Spinal cord (tissue), 9 donors: ENCODE measurements at regions not wholly inside any gene's neighbourhood (a gene's known extent, or its start where the extent isn't known, plus 50 kb on each side); places are given as distances from the start of the nearest gene placed in this dataset.

Experiments used
- DNase-seq, 6 donors: peaks; one replicate each; pipeline versions ENCODE4 v3.0.0 to v3.0.0-alpha.2; 2013 to 2015; ENCODE audit warnings: low spot score in 6 of 6, low read depth in 4 of 6
- H3K27ac ChIP-seq: one replicate; pipeline ENCODE4 v1.5.1; 2013; ENCODE audit warnings: low read depth, low read length, control low read depth
- H3K27me3 ChIP-seq: one replicate; pipeline ENCODE4 v1.6.1; 2013; ENCODE audit warnings: low read length; ENCODE audit not compliant: control insufficient read depth, insufficient read depth
- H3K36me3 ChIP-seq: one replicate; pipeline ENCODE4 v1.6.1; 2013; ENCODE audit warnings: low read length; ENCODE audit not compliant: control insufficient read depth, insufficient read depth
- H3K4me1 ChIP-seq: one replicate; pipeline ENCODE4 v1.6.1; 2013; ENCODE audit warnings: low read length; ENCODE audit not compliant: control insufficient read depth, insufficient read depth
- H3K4me3 ChIP-seq: one replicate; pipeline ENCODE4 v1.5.1; 2013; ENCODE audit warnings: low read depth, low read length, control low read depth
- H3K9me3 ChIP-seq: one replicate; pipeline ENCODE4 v1.6.1; 2013; ENCODE audit warnings: low read length; ENCODE audit not compliant: control insufficient read depth, insufficient read depth
- WGBS: methylation state at CpG from one replicate; pipeline ENCODE4 v1.1.5; 2013; ENCODE audit warnings: missing lambda C conversion rate; ENCODE audit not compliant: insufficient coverage; 5-methylcytosine and 5-hydroxymethylcytosine counted together
- donor health status: healthy.

- DNase-seq: no peak
- WGBS: no CpG with 5 or more reads among the region's 2 CpGs
- H3K4me3 ChIP-seq: no peak overlapping the region
These were observed 396.1 kb upstream of the GNPDA2 start for GRCh38 chr4:45122406-45122805.

DNA sequence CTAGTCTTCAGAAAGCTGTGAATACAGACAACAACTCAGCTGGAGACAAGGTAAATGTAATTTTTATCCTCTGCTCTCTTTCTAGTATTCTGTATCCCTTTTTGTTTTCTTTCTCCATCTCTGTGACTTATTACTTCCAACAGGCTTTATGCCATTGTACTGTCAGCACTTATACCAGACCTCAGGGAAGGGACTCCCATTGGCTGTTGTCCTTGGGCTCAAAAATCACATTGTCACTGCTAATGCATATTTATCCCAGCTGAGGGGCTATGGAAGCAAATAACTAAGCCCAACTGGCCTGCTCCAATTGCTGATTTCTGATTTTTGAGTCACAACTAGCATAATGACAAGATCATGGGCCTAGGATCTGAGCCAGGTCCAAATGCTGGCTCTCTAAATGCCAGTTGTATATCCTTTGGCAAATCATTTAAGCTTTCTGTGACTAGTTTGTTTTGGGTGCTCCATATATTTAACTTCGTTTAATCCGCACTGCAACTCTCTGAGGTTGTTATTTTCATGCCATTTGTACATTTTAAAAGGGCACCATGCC, 395.1 kb upstream of the GNPDA2 start:
- no peaks in the 10 kb centered on the region for H3K9me3 ChIP-seq

More at GRCh38 chr4:45122406-45122805, 396.1 kb upstream of the GNPDA2 start:
- Histone ChIP-seq H3K4me1 (no peaks in the 10 kb centered on the region), H3K27ac (no peak overlapping the region), H3K9me3 (no peaks in the 10 kb centered on the region), H3K36me3 (no peaks in the 10 kb centered on the region), H3K27me3 (no peaks in the 10 kb centered on the region)

DNA sequence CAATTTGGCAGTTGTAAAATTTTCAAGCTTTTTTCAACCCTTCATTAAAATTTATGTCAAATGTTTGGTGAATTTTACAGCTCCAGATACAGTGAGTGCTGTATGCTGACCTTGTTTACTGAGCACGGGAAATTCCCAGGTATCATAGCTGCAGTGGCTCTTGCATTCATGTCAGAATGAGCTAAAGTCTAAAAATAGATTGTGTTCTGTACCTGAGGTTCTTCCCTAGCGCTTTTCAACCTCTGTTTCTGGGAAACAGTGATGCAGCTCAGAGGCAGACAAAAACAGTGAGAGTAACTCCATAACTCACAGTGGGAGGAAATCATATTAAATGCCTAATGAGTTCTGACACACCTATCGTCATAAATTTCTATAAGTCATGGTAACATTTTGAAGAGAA, 393.8 kb upstream of the GNPDA2 start:
- Histone ChIP-seq H3K4me1 (no peaks in the 10 kb centered on the region), H3K4me3 (no peak overlapping the region), H3K27me3 (no peaks in the 10 kb centered on the region), H3K36me3 (no peaks in the 10 kb centered on the region), H3K9me3 (no peaks in the 10 kb centered on the region), H3K27ac (no peak overlapping the region)
- DNase-seq: peak in 3 of 6 donors; percentile 4 to 60 (median 17)
- WGBS: 67% methylated on average over 1 of the region's 3 CpGs

More for the DNA sequence above, 395.1 kb upstream of the GNPDA2 start:
- H3K4me1 ChIP-seq: no peaks in the 10 kb centered on the region
- H3K36me3 ChIP-seq: no peaks in the 10 kb centered on the region
- H3K4me3 ChIP-seq: no peak overlapping the region
- WGBS: no CpG with 5 or more reads among the region's 2 CpGs
- DNase-seq: peak in 2 of 6 donors; percentile 55 to 85
- H3K27me3 ChIP-seq: no peaks in the 10 kb centered on the region
- H3K27ac ChIP-seq: no peak overlapping the region

GRCh38 chr4:45119376-45119775, 393.0 kb upstream of the GNPDA2 start:
- Histone ChIP-seq H3K27ac (no peak overlapping the region), H3K9me3 (no peaks in the 10 kb centered on the region), H3K4me1 (no peaks in the 10 kb centered on the region), H3K4me3 (no peak overlapping the region), H3K36me3 (no peaks in the 10 kb centered on the region), H3K27me3 (no peaks in the 10 kb centered on the region)
- WGBS: no CpG with 5 or more reads among the region's 1 CpG
- no peak for DNase-seq

- no peak overlapping the region for H3K27ac ChIP-seq
- no peaks in the 10 kb centered on the region for H3K27me3 ChIP-seq
- no peaks in the 10 kb centered on the region for H3K4me1 ChIP-seq
- no peaks in the 10 kb centered on the region for H3K9me3 ChIP-seq
- no peak overlapping the region for H3K4me3 ChIP-seq
- DNase-seq: no peak
- H3K36me3 ChIP-seq: no peaks in the 10 kb centered on the region
These were observed 376.4 kb upstream of the GNPDA2 start for GRCh38 chr4:45102716-45103115.

- 66% methylated on average over 2 of the region's 6 CpGs for WGBS
- DNase-seq: peak; percentile 33 to 79 (median 58)
- no peaks in the 10 kb centered on the region for H3K4me1 ChIP-seq
These were observed 374.8 kb upstream of the GNPDA2 start for GRCh38 chr4:45100956-45101818.

GRCh38 chr4:45099471-45099870, 373.1 kb upstream of the GNPDA2 start:
- H3K4me3 ChIP-seq: no peak overlapping the region
- no peaks in the 10 kb centered on the region for H3K27me3 ChIP-seq
- WGBS: no CpG with 5 or more reads among the region's 1 CpG
- DNase-seq: no peak
- no peak overlapping the region for H3K27ac ChIP-seq
- H3K36me3 ChIP-seq: no peaks in the 10 kb centered on the region
- no peaks in the 10 kb centered on the region for H3K4me1 ChIP-seq
- H3K9me3 ChIP-seq: peaks cover 2% of the 10 kb centered on the region

More at GRCh38 chr4:45100956-45101818, 374.8 kb upstream of the GNPDA2 start:
- Histone ChIP-seq H3K27ac (no peak overlapping the region), H3K9me3 (no peaks in the 10 kb centered on the region), H3K36me3 (no peaks in the 10 kb centered on the region), H3K27me3 (no peaks in the 10 kb centered on the region), H3K4me3 (no peak overlapping the region)

GRCh38 chr4:45094684-45095083, 368.3 kb upstream of the GNPDA2 start:
- no peaks in the 10 kb centered on the region for H3K27me3 ChIP-seq
- H3K9me3 ChIP-seq: peaks cover 17% of the 10 kb centered on the region
- 93% methylated on average over 2 of the region's 3 CpGs for WGBS
- DNase-seq: peak in 1 of 6 donors; percentile 66
- H3K27ac ChIP-seq: no peak overlapping the region
- H3K36me3 ChIP-seq: no peaks in the 10 kb centered on the region
- no peak overlapping the region for H3K4me3 ChIP-seq
- no peaks in the 10 kb centered on the region for H3K4me1 ChIP-seq

- peak in 2 of 6 donors; percentile 22 to 73 for DNase-seq
- Histone ChIP-seq H3K9me3 (peaks cover 1% of the 10 kb centered on the region), H3K4me1 (no peaks in the 10 kb centered on the region), H3K36me3 (no peaks in the 10 kb centered on the region), H3K27ac (no peak overlapping the region), H3K27me3 (no peaks in the 10 kb centered on the region), H3K4me3 (no peak overlapping the region)
- 50% methylated on average over 1 of the region's 2 CpGs for WGBS
These were observed 355.7 kb upstream of the GNPDA2 start for GRCh38 chr4:45082101-45082500.

DNA sequence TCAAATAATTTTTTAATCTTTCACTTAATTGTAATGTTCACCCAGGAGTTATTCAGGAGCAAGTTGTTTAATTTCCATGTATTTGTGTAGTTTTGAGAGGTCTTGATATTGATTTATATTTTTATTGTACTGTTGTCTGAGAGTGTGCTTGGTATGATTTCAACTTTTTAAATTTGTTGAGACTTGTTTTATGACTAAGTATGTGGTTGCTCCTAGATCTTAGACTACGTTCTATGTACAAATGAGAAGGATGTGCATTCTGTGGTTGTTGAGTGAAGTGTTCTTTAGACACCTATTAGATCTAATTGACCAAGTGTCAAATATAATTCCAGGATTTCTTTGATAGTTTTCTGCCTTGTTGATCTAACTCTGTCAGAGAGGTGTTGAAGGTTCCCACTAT, 353.3 kb upstream of the GNPDA2 start:
- no CpG with 5 or more reads among the region's 1 CpG for WGBS
- H3K36me3 ChIP-seq: no peaks in the 10 kb centered on the region
- H3K4me1 ChIP-seq: no peaks in the 10 kb centered on the region
- peaks cover 1% of the 10 kb centered on the region for H3K9me3 ChIP-seq
- DNase-seq: no peak
- no peak overlapping the region for H3K27ac ChIP-seq
- no peaks in the 10 kb centered on the region for H3K27me3 ChIP-seq
- H3K4me3 ChIP-seq: no peak overlapping the region
